HG03108 (cell line): ENCODE measurements at regions not wholly inside any gene's neighbourhood (a gene's known extent, or its start where the extent isn't known, plus 50 kb on each side); places are given as distances from the start of the nearest gene placed in this dataset.
"Not testable (repeated sequence)": the region's sequence is repeated elsewhere in the genome, so short reads cannot be mapped to it uniquely, and the experiment has no call there.

Experiments used
- ATAC-seq: cut with Tn5 transposase; IDR thresholded peaks from one replicate; pipeline ENCODE4 v1.9.1; 2021; ENCODE audit warnings: moderate library complexity; ENCODE audit not compliant: unreplicated experiment

DNA sequence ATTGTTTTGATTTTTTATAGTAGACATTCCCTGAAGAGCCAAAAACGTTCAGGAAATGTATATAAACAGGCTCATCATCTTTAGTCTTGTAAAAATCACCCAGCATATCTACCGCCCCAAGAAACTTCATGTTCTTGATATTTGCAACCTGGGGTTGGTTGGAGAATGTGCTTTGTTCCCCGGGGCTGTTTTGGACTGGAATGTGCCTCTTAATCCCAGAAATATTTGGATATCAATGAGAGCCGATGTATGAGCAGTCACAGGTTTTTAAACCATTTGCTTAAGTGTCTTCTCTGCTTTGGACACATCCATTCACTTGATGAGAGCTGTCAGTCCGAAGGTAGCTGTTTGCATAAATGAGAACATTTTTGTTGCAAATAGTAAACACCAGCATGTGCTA is 449.7 kb downstream of the PCDH7 start:
- ATAC-seq, result no peak

DNA sequence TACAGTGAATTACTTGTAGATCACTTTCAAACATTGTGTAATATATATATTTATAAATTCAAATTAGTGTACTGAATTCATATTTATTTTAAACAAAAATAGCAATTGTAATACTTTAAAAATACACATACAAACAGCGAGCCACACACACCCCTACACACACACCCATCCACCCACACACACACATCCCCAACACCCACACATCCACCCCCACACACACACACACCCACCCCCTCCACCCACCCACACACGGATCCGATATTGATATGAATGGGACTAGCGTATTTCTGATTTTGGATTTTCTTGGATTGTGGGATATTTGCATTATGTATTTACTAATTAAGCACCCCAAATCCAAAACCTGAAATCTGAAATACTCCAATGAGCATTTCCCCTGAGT is 451.2 kb downstream of the PCDH7 start:
- ATAC-seq, result no peak

GRCh38 chr4:31175242-31175910 is 455.2 kb downstream of the PCDH7 start:
- ATAC-seq, result no peak

GRCh38 chr4:31183256-31183655 is 463.1 kb downstream of the PCDH7 start:
- ATAC-seq, result no peak

GRCh38 chr4:31185014-31185585 is 464.9 kb downstream of the PCDH7 start:
- ATAC-seq, result no peak

- no peak for ATAC-seq
Observed at GRCh38 chr4:31187979-31188378, 467.8 kb downstream of the PCDH7 start.

GRCh38 chr4:31189938-31190337 is 469.8 kb downstream of the PCDH7 start:
- ATAC-seq, result no peak

- no peak for ATAC-seq
Observed at GRCh38 chr4:31190671-31191070, 470.5 kb downstream of the PCDH7 start.

DNA sequence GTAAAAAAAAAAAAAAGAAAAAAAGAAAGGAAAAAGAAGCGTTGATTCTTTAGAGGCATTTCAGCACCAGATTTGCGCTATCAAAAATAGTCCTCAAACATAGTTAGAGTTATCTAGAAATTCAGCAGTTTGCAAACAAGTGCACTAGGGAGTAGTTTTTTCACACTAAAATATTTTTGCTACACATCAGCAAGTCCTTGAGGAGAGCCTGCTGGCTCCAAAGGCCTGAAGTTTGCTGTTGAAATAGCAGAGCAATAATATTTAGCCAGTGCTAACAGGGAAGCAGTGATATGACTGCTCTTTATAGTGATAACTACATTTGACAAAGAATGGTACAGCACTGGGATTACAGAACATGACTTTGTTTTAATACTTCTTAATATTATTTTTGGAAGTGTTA is 472.2 kb downstream of the PCDH7 start:
- ATAC-seq, result no peak

- no peak for ATAC-seq
Observed at GRCh38 chr4:31193521-31193920, 473.4 kb downstream of the PCDH7 start.

DNA sequence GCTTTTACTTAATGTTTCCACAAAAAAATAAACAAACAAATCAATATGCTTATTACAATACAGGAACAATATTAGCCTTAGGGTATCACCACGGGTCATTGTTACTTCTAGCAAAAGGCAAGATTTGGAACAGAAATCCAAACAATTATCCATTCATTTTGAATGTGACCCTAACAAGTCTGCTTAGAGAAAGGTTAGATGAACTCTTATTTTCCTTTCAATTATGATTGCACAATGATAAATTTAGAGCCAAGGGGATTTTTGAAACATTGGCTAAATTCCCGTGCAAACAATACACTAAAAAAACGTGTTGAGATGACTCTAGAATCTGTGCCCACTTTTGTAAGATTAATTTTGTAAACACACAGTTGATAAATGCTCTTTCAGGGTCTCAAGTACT is 474.7 kb downstream of the PCDH7 start:
- ATAC-seq, result no peak

- no peak for ATAC-seq
Observed at GRCh38 chr4:31199644-31200043, 479.5 kb downstream of the PCDH7 start.

DNA sequence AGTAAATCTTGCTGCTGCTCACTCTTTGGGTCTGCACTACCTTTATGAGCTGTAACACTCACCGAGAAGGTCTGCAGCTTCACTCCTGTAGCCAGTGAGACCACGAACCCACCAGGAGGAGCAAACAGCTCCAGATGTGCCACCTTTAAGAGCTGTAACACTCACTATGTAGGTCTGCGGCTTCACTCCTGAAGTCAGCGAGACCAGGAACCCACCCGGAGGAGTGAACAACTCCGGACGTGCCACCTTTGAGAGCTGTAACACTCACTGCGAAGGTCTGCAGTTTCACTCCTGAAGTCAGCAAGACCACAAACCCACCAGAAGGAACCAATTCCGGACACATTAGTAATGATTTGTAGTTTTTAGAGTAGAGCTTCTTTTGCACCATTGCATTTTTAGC is 481.9 kb downstream of the PCDH7 start:
- not testable (repeated sequence) for ATAC-seq

- ATAC-seq, result no peak
Observed at GRCh38 chr4:31204874-31205273, 484.7 kb downstream of the PCDH7 start.

DNA sequence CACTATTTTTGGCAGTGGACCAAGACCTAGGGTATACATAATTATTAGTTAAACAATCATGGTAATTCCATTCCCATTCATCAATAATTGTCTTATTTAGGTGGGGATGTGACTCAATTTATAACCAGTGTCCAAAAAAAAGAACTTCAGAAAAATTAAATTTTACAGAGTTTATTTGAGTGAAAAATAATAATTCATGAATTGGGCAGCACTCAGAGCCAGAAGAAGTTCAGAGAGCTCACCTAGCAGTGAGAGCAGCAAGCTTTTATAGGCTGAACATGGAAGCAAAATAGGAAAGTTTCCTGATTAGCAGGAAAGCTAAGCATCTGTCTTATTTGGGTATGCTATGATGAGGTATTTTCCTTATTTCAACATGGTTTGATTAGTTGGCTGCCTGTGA is 500.8 kb downstream of the PCDH7 start:
- no peak for ATAC-seq

GRCh38 chr4:31228068-31228467 is 507.9 kb downstream of the PCDH7 start:
- ATAC-seq, result no peak

DNA sequence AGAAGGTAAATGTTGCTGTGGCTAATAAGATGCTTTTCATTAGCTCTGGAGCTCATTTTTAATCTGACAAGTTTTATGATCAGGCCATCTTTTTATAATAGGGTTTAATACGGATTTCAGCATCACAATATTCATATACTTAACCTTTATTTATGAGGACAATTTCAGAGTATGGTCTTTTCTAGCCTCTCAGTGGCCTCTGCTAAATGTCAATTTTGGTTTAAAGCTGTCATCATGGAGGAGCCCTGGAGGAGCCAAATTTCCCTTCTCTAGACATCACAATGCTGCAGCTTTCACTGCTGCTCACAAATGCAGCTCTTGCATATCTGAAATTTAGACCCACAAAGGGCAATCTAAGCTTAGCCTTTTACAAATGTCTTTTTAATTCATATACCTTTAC is 510.4 kb downstream of the PCDH7 start:
- ATAC-seq, result no peak

- ATAC-seq, result no peak
Observed at GRCh38 chr4:31234494-31234893, 514.3 kb downstream of the PCDH7 start.

GRCh38 chr4:31234901-31235300 is 514.7 kb downstream of the PCDH7 start:
- ATAC-seq, result no peak

DNA sequence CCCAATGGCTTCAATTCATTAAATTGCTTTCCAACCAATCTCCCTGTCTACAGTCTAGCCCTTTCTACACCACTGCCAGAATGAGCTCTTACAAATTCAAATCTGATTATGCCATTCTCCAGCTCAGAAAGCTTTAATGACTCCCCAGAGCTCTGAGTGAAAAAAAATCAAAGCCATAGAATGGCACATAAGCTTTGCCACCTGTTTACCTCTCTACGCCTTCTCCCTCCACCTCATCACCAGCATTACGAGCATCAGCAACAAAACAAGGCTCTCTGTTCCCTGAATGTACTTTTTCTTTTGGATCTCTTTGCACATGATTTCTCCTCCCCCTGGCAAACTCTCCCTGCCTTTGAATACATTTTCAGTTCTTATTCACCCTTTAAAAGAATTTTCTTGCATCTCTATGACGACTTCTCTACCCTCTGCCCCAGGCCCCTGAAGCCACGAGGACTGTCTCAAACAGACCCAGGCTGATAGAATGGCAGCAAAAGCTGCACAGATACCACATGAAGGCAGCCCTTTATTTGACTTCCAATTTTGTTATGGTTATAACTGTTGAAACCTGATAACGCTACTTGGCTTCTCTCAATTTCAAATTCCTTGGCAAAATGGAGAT is 516.0 kb downstream of the PCDH7 start:
- no peak for ATAC-seq

- ATAC-seq, result no peak
Observed at GRCh38 chr4:31236639-31237173, 516.5 kb downstream of the PCDH7 start.

- no peak for ATAC-seq
Observed at GRCh38 chr4:31237233-31237632, 517.1 kb downstream of the PCDH7 start.
